PC-3 (cell line): ENCODE measurements at regions not wholly inside any gene's neighbourhood (a gene's known extent, or its start where the extent isn't known, plus 50 kb on each side); places are given as distances from the start of the nearest gene placed in this dataset.

Experiments used
- ATAC-seq: fragments of 200-7000 bp; cut with Tn5 transposase; 2 replicates; pipeline ENCODE4 v1.9.1; 2020; ENCODE audit warnings: mild to moderate bottlenecking, moderate library complexity
- BruUV-seq: library from RNA; stranded (reverse); fragments of 400-500 nt; replicated peaks from 2 replicates; lab custom pipeline; 2021; lab: Mats Ljungman, UMichigan
- CTCF ChIA-PET: fragments of 300-600 bp; sonication (Branson Sonifier 250); formaldehyde crosslinking; loops from one replicate; lab custom pipeline; 2022; ENCODE audit warnings: antibody characterized with exemption; lab: Charles Lee
- POLR2A ChIA-PET: fragments of 300-600 bp; sonication (Branson Sonifier 250); formaldehyde crosslinking; loops from one replicate; lab custom pipeline; 2022; ENCODE audit warnings: antibody characterized with exemption; ENCODE audit not compliant: unreplicated experiment; lab: Charles Lee
- DNase-seq: peaks from one replicate; pipeline ENCODE4 v3.0.0-alpha.2; 2015
- H2AFZ ChIP-seq: fragments of 300-600 bp; sonication (generic); 2 replicates; pipeline ENCODE4 v1.6.0; 2016; ENCODE audit warnings: antibody characterized with exemption, low read length
- H3F3A ChIP-seq: fragments of 300-600 bp; sonication (generic); one replicate; pipeline ENCODE4 v1.6.0; 2017; ENCODE audit warnings: antibody characterized with exemption, low read length, control low read depth, mild to moderate bottlenecking; ENCODE audit not compliant: unreplicated experiment
- H3K27ac ChIP-seq: fragments of 300-600 bp; sonication (generic); 2 replicates; pipeline ENCODE4 v1.5.1; 2016; ENCODE audit warnings: mild to moderate bottlenecking, low read length
- H3K27me3 ChIP-seq: fragments of 300-600 bp; sonication (generic); 2 replicates; pipeline ENCODE4 v1.6.1; 2016; ENCODE audit warnings: low read length, mixed read lengths
- H3K36me3 ChIP-seq: fragments of 300-600 bp; sonication (generic); 2 replicates; pipeline ENCODE4 v1.6.1; 2016; ENCODE audit warnings: low read depth, mixed run types, low read length, mixed read lengths
- H3K4me1 ChIP-seq: fragments of 300-600 bp; sonication (generic); 2 replicates; pipeline ENCODE4 v1.5.1; 2016; ENCODE audit warnings: low read length; ENCODE audit not compliant: insufficient read depth
- H3K4me2 ChIP-seq: fragments of 300-600 bp; sonication (generic); 2 replicates; pipeline ENCODE4 v1.6.0; 2016; ENCODE audit warnings: low read length
- H3K4me3 ChIP-seq: fragments of 300-600 bp; sonication (generic); 2 replicates; pipeline ENCODE4 v1.5.1; 2016; ENCODE audit warnings: mild to moderate bottlenecking, low read length, mixed read lengths
- H3K79me2 ChIP-seq: fragments of 300-600 bp; sonication (generic); 2 replicates; pipeline ENCODE4 v1.6.1; 2017; ENCODE audit warnings: low read length, mixed read lengths
- H3K9ac ChIP-seq: fragments of 300-600 bp; sonication (generic); 2 replicates; pipeline ENCODE4 v1.6.0; 2016; ENCODE audit warnings: mild to moderate bottlenecking, low read length
- H3K9me2 ChIP-seq: fragments of 300-600 bp; sonication (generic); replicated peaks from 2 replicates; pipeline ENCODE4 v1.6.1; 2016; ENCODE audit warnings: mixed run types, low read length, mixed read lengths
- H3K9me3 ChIP-seq: fragments of 300-600 bp; sonication (generic); 2 replicates; pipeline ENCODE4 v1.6.1; 2016; ENCODE audit warnings: low read length, mixed read lengths
- H4K20me1 ChIP-seq: fragments of 300-600 bp; sonication (generic); 2 replicates; pipeline ENCODE4 v1.6.1; 2016; ENCODE audit warnings: low read length, mixed read lengths
- CTCF ChIP-seq: fragments of 300-600 bp; sonication (generic); conservative IDR thresholded peaks from 2 replicates; pipeline ENCODE4 v1.5.1; 2017; ENCODE audit warnings: antibody characterized with exemption, low read depth, mild to moderate bottlenecking, low read length
- EZH2 ChIP-seq: fragments of 300-600 bp; sonication (generic); IDR thresholded peaks from one replicate; pipeline ENCODE4 v1.6.1; 2017; ENCODE audit warnings: antibody characterized with exemption, mild to moderate bottlenecking, low read length; ENCODE audit not compliant: unreplicated experiment
- EZH2phosphoT487 ChIP-seq: fragments of 300-600 bp; sonication (generic); IDR thresholded peaks from 2 replicates; pipeline ENCODE4 v1.6.1; 2018; ENCODE audit warnings: mild to moderate bottlenecking, antibody characterized with exemption, low read length, borderline replicate concordance
- intact Hi-C: fragments of 100-400 bp; cut with micrococcal nuclease; formaldehyde crosslinking; loops from 2 replicates; pipeline ENCODE4 v1.9.0; 2023

- no peaks in the 10 kb centered on the region for H3K9me3 ChIP-seq
- no peak overlapping the region for H3K4me3 ChIP-seq
- H3K4me2 ChIP-seq = no peak overlapping the region
- no peak for ATAC-seq
- ChIA-PET CTCF (no interaction called here), POLR2A (no interaction called here)
- H3K27ac ChIP-seq = peak overlapping the region; percentile 3; the same call in 1 of the 2 replicates
- no peak for TF ChIP-seq EZH2
- no peak for TF ChIP-seq EZH2phosphoT487
- TF ChIP-seq CTCF = no peak
- no peaks in the 10 kb centered on the region for H3K79me2 ChIP-seq
- peaks cover 57% of the 10 kb centered on the region for H3K4me1 ChIP-seq
- BruUV-seq = no TSS peak
- no peak overlapping the region for H3K9ac ChIP-seq
- no peak for DNase-seq
- H3F3A ChIP-seq = peaks cover 14% of the 10 kb centered on the region
- intact Hi-C loops = no loop called here
- H3K36me3 ChIP-seq = no peaks in the 10 kb centered on the region
- H4K20me1 ChIP-seq = no peaks in the 10 kb centered on the region
- H2AFZ ChIP-seq = 0 out of 2 replicates have a peak overlapping the region, but pooled peaks have one; percentile 0
- no peaks in the 10 kb centered on the region for H3K27me3 ChIP-seq
- no peaks in the 10 kb centered on the region for H3K9me2 ChIP-seq
Observed at GRCh38 chr14:61642614-61642982, 52.7 kb upstream of the HIF1A start.

- no peaks in the 10 kb centered on the region for H3K79me2 ChIP-seq
- ChIA-PET POLR2A (no interaction called here), CTCF (no interaction called here)
- DNase-seq = no peak
- no peaks in the 10 kb centered on the region for H3K9me3 ChIP-seq
- intact Hi-C loops = no loop called here
- no peak for TF ChIP-seq CTCF
- TF ChIP-seq EZH2phosphoT487 = no peak
- TF ChIP-seq EZH2 = no peak
- no peak for ATAC-seq
- H3K4me3 ChIP-seq = no peak overlapping the region
- H3K27me3 ChIP-seq = no peaks in the 10 kb centered on the region
- no peak overlapping the region for H3K4me2 ChIP-seq
- peaks cover 17% of the 10 kb centered on the region for H3F3A ChIP-seq
- no peak overlapping the region for H3K9ac ChIP-seq
- peaks cover 56% of the 10 kb centered on the region for H3K4me1 ChIP-seq
- H3K9me2 ChIP-seq = no peaks in the 10 kb centered on the region
- H2AFZ ChIP-seq = no peak overlapping the region
- no peak overlapping the region for H3K27ac ChIP-seq
- H4K20me1 ChIP-seq = no peaks in the 10 kb centered on the region
- no TSS peak for BruUV-seq
- H3K36me3 ChIP-seq = no peaks in the 10 kb centered on the region
Observed at GRCh38 chr14:61643555-61643954, 51.8 kb upstream of the HIF1A start.

- H3K4me2 ChIP-seq = no peak overlapping the region
- TF ChIP-seq EZH2 = no peak
- no peak for TF ChIP-seq CTCF
- no peak for TF ChIP-seq EZH2phosphoT487
- no TSS peak for BruUV-seq
- no peak overlapping the region for H3K27ac ChIP-seq
- ATAC-seq (no peak), DNase-seq (no peak)
- H3K27me3 ChIP-seq = no peaks in the 10 kb centered on the region
- H3K36me3 ChIP-seq = no peaks in the 10 kb centered on the region
- H3K9ac ChIP-seq = no peak overlapping the region
- POLR2A ChIA-PET = no interaction called here
- peaks cover 56% of the 10 kb centered on the region for H3K4me1 ChIP-seq
- intact Hi-C loops = no loop called here
- no peaks in the 10 kb centered on the region for H3K79me2 ChIP-seq
- H2AFZ ChIP-seq = no peak overlapping the region
- H3K4me3 ChIP-seq = no peak overlapping the region
- peaks cover 17% of the 10 kb centered on the region for H3F3A ChIP-seq
- CTCF ChIA-PET = no interaction called here
- H3K9me3 ChIP-seq = no peaks in the 10 kb centered on the region
- no peaks in the 10 kb centered on the region for H4K20me1 ChIP-seq
- H3K9me2 ChIP-seq = no peaks in the 10 kb centered on the region
Observed at GRCh38 chr14:61644175-61644574, 51.1 kb upstream of the HIF1A start.
